Activated T-cell treated with anti-CD3 and anti-CD28 coated beads for 24 hours (primary cell): ENCODE measurements at regions not wholly inside any gene's neighbourhood (a gene's known extent, or its start where the extent isn't known, plus 50 kb on each side); places are given as distances from the start of the nearest gene placed in this dataset.

Source experiments
- DNase-seq: peaks from one replicate; pipeline ENCODE4 v3.0.0-alpha.2; 2020; ENCODE audit warnings: low read depth

- DNase-seq = no peak
Measured at GRCh38 chr14:58697930-58698642, 60.3 kb downstream of the DACT1 start.

DNA sequence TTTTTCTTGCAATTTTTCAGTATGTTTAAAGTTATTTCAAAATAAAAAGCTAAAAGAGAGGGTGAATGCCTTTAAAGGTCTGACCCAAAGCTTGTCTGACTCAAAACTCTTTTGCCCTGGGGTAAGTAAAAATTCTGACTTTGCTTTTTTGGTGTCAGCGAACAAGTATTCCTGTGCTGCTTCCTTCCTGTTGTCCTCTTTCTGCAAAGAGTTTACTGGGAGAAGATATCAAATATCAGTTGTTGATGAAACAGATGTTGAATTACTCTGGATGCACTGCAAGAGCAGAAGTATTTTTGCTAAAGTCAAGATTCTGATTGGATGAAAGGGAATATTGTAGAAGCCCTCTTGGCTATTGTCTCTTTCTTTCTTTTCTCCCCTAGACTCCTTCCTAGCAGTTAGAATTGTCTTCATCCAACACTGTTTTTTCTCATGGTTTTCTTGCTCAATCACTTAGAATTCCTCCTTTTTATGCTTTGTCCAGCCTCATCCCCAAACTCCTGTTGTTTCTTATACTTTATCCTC lies 62.0 kb downstream of the DACT1 start:
- DNase-seq = no peak

DNA sequence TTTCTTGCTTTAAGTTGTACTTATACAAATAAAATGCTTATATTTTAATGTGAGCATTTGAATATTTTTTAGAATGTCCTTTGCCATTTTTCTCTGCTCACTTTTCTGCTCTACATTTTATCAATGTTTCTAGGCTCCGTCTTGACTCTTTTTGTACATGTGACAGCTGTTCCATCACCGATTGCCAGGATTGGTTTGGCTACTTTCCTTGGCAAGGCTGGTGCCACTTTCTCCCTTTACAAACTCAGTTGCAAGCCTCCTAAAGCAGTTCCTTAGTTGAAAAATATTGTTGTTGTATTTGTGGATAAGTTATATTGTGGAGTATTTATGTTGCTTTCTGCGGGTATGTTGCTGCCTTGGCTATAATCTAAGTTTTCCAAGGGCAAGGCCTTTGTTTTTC lies 63.4 kb downstream of the DACT1 start:
- no peak for DNase-seq

GRCh38 chr14:58701604-58702003 lies 63.8 kb downstream of the DACT1 start:
- DNase-seq = no peak

GRCh38 chr14:58702441-58703160 lies 64.8 kb downstream of the DACT1 start:
- no peak for DNase-seq

- no peak for DNase-seq
Measured at GRCh38 chr14:58703161-58703506, 65.4 kb downstream of the DACT1 start.

- no peak for DNase-seq
Measured at GRCh38 chr14:58705066-58705465, 67.3 kb downstream of the DACT1 start.

DNA sequence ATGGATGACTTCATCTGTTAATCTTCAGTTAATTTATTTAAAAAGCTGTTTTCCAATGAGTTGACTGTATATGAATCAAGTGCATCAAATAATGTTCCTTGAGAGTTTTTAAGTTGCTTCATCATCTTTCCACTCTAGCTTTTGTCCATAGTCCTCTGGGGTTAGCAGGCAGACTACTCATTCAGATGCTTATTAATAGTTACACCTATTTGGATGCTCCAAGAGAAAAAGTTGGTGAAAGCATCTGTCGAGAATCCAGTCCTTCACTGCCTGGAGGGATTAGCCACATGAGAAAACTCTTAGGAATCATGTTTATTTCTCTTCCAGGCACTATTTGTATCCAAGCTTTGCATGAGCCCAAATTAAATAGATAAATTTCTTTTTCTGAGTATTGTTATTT lies 70.2 kb downstream of the DACT1 start:
- DNase-seq = no peak

- no peak for DNase-seq
Measured at GRCh38 chr14:58709949-58710348, 72.2 kb downstream of the DACT1 start.

DNA sequence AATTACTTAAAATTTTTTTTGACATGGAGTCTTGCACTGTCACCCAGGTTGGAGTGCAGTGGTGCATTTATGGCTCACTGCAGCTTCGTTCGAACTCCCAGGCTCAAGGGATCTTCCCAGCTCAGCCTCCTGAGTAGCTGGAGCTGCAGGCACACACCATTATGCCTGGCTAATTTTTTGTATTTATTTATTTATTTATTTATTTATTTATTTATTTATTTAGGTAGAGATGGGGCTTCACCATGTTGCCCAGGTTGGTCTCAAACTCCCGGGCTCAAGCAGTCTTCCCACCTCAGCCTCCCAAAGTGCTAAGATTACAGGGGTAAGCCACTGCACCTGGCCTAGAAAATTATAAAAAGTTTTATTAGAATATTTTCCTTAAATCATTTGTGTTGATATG lies 73.6 kb downstream of the DACT1 start:
- DNase-seq = no peak

DNA sequence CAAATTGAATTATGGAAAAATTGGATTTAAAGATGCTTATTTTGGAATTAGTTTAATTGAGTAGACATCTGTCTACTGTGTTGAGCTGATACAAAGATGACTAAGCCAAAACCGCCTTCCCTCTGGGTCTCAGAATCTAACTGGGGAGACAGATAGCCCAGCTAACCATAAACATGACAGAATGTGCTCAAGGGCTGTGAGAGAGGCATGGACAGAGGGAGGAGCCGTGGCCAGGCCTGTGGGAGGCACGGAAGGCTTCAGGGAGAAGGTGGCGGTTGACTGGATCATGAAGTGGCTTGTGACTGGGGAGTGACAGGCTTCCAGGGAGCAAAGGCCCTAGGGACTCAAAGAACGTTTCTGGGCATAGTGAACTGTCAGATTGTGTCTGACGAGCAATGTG lies 74.6 kb downstream of the DACT1 start:
- no peak for DNase-seq

- no peak for DNase-seq
Measured at GRCh38 chr14:58713677-58714076, 75.9 kb downstream of the DACT1 start.

GRCh38 chr14:58716706-58717105 lies 78.9 kb downstream of the DACT1 start:
- no peak for DNase-seq

DNA sequence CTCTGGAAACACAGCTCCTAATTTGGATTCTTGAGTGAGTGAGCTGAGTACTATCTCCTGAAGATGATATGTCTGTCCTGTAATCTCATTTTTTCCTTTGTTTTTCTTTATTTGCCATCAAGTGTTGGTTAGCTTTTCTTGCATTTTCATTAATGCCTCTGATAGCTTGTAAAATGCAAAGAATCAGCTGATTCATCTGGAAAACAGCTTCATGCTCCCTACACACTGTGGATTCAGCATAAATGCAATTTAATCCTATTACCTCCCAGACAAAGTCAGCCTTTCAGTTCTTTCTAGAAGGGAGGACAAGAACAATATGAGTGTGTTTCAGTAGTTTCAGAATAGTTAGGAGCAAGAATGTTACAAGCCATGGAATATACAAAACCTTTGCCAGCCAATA lies 79.4 kb downstream of the DACT1 start:
- DNase-seq = no peak

GRCh38 chr14:58717813-58718212 lies 80.1 kb downstream of the DACT1 start:
- no peak for DNase-seq

GRCh38 chr14:58718226-58719205 lies 80.8 kb downstream of the DACT1 start:
- no peak for DNase-seq

DNA sequence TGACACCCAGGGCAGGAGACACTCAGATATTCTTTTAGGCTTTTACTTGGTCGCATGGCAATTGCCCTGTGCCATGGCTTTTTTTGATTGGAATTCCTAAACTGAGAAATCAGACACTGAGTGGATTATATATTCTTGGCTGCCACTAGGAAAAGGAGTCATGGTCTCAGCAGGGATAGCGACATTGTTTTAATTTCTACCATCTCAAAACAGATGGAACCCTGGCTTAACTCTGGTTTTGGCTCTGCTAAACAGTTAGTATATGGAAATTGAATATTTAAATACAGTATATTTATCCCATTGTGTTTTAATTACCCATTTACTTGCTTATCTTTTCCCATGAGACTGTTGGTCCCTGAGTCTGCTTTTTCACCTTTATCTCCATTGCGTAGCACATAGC lies 84.0 kb downstream of the DACT1 start:
- DNase-seq = no peak

- no peak for DNase-seq
Measured at GRCh38 chr14:58722441-58722840, 84.7 kb downstream of the DACT1 start.

DNA sequence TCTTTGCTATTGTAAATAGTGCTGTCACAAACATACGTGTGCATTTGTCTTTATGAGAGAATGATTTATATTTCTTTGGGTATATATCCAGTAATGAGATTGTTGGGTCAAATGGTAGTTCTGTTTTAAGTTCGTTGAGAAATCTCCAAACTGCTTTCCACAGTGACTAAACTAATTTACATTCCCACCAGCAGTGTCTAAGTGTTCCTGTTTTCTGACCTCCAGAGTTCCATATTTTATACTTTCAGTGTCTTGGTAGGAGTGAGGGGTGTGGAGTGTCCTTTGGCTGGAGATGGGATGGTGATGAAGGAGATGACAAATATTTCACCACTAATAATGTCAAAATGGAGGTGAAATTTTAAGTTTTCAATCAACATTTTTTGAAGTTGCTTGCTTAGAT lies 86.4 kb downstream of the DACT1 start:
- DNase-seq = no peak

DNA sequence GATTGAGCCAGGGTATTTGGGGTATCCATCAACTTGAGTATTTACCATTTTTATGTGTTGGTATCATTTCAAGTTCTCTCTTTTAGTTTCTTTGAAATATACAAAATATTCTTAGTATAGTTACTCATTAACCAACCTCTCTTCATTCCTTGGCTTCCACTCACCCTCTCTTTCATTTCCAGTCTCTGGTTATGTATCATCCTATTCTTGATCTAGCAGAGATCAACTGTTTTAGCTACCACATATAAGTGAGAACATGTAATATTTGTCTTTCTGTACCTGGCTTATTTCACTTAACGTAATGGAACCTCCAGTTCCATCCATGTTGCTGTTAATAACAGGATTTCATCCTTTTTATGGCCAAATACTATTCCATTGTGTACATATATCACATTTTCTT lies 86.9 kb downstream of the DACT1 start:
- no peak for DNase-seq

- no peak for DNase-seq
Measured at GRCh38 chr14:58725226-58725625, 87.5 kb downstream of the DACT1 start.

- DNase-seq = no peak
Measured at GRCh38 chr14:58725871-58726270, 88.1 kb downstream of the DACT1 start.
